NB4 (cell line): ENCODE measurements at regions not wholly inside any gene's neighbourhood (a gene's known extent, or its start where the extent isn't known, plus 50 kb on each side); places are given as distances from the start of the nearest gene placed in this dataset.

Experiments used
- DNase-seq: peaks from one replicate; pipeline ENCODE4 v3.0.0; 2010; ENCODE audit warnings: low read depth
- H3K4me3 ChIP-seq: one replicate; pipeline ENCODE4 v1.5.1; 2011; ENCODE audit warnings: mild to moderate bottlenecking, low read depth, low read length, moderate library complexity
- CTCF ChIP-seq: IDR thresholded peaks from one replicate; pipeline ENCODE4 v1.5.1; 2012; ENCODE audit warnings: low read depth, low read length
- MAX ChIP-seq: IDR thresholded peaks from 2 replicates; pipeline ENCODE4 v1.6.1; 2011; ENCODE audit warnings: low read depth, low read length
- MYC ChIP-seq: IDR thresholded peaks from 2 replicates; pipeline ENCODE4 v1.6.1; 2011; ENCODE audit warnings: low read depth, low read length
- POLR2A ChIP-seq: IDR thresholded peaks from 2 replicates; pipeline ENCODE4 v1.6.1; 2011; ENCODE audit warnings: mild to moderate bottlenecking; ENCODE audit not compliant: insufficient read length; ENCODE audit errors: extremely low read depth

GRCh38 chrX:117645639-117646038, 471.0 kb downstream of the KLHL13 start:
- peak; percentile 4 for DNase-seq
- H3K4me3 ChIP-seq, result no peak overlapping the region
- TF ChIP-seq CTCF, result no peak
- TF ChIP-seq MAX, result no peak
- no peak for TF ChIP-seq MYC
- TF ChIP-seq POLR2A, result no peak

GRCh38 chrX:117641913-117642656, 474.5 kb downstream of the KLHL13 start:
- no peak overlapping the region for H3K4me3 ChIP-seq
- TF ChIP-seq MAX, result no peak
- no peak for DNase-seq

- TF ChIP-seq POLR2A (no peak), MAX (no peak), CTCF (no peak), MYC (no peak)
- no peak overlapping the region for H3K4me3 ChIP-seq
- no peak for DNase-seq
These were observed 479.8 kb downstream of the KLHL13 start for GRCh38 chrX:117636826-117637225.

- TF ChIP-seq POLR2A (no peak), CTCF (no peak), MAX (no peak), MYC (no peak)
- no peak for DNase-seq
- H3K4me3 ChIP-seq, result no peak overlapping the region
These were observed 483.3 kb downstream of the KLHL13 start for GRCh38 chrX:117633277-117633676.

- TF ChIP-seq POLR2A (no peak), MYC (no peak), CTCF (no peak), MAX (no peak)
- DNase-seq, result no peak
These were observed 488.2 kb downstream of the KLHL13 start for GRCh38 chrX:117628381-117628780.

GRCh38 chrX:117610806-117611205, 505.8 kb downstream of the KLHL13 start:
- TF ChIP-seq MYC, result no peak
- no peak for TF ChIP-seq POLR2A
- TF ChIP-seq CTCF, result no peak
- no peak for TF ChIP-seq MAX
- DNase-seq, result no peak
- H3K4me3 ChIP-seq, result no peak overlapping the region

More at GRCh38 chrX:117628381-117628780, 488.2 kb downstream of the KLHL13 start:
- H3K4me3 ChIP-seq, result no peak overlapping the region
